GM10248 (cell line): ENCODE measurements at regions not wholly inside any gene's neighbourhood (a gene's known extent, or its start where the extent isn't known, plus 50 kb on each side); places are given as distances from the start of the nearest gene placed in this dataset.

ENCODE experiments used
- CTCF ChIA-PET: fragments of 300-600 bp; sonication (Branson Sonifier 250); formaldehyde crosslinking; extraction: SDS; loops from one replicate; lab custom pipeline; 2021; ENCODE audit warnings: antibody characterized with exemption; lab: Yijun Ruan, JAX
- POLR2A ChIA-PET: fragments of 350-650 bp; sonication (Branson Sonifier 250); formaldehyde crosslinking; extraction: SDS; loops from one replicate; lab custom pipeline; 2020; ENCODE audit warnings: antibody characterized with exemption; lab: Yijun Ruan, JAX
- DNase-seq: peaks from one replicate; pipeline ENCODE4 v3.0.0; 2012; ENCODE audit errors: extremely low spot score
- TF ChIP-seq, protein P1 (sequence below): IDR thresholded peaks from 2 replicates; pipeline ENCODE4 v1.5.1; 2012; ENCODE audit warnings: mild to moderate bottlenecking, low read depth; ENCODE audit errors: extremely low read depth, missing control alignments, control extremely low read depth

DNA sequence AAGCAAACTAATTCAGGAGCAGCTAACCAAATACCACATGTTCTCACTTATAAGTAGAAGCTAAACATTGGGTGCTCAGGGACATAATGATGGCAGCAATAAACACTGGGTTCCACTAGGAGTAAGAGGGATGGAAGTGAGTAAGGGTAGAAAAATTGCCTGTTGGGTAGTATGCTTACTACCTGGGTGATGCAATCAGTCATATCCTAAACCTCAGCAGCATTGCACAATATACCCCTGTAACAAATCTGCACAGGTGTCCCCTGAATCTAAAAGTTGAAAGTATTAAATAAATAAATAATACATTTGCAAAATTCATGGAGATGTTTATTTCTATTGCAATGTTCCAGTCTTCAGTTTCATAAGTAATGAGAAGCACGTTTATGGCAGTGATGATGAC is 409.8 kb upstream of the FOXG1 start:
- TF ChIP-seq, protein P1, sequence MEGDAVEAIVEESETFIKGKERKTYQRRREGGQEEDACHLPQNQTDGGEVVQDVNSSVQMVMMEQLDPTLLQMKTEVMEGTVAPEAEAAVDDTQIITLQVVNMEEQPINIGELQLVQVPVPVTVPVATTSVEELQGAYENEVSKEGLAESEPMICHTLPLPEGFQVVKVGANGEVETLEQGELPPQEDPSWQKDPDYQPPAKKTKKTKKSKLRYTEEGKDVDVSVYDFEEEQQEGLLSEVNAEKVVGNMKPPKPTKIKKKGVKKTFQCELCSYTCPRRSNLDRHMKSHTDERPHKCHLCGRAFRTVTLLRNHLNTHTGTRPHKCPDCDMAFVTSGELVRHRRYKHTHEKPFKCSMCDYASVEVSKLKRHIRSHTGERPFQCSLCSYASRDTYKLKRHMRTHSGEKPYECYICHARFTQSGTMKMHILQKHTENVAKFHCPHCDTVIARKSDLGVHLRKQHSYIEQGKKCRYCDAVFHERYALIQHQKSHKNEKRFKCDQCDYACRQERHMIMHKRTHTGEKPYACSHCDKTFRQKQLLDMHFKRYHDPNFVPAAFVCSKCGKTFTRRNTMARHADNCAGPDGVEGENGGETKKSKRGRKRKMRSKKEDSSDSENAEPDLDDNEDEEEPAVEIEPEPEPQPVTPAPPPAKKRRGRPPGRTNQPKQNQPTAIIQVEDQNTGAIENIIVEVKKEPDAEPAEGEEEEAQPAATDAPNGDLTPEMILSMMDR: no peak
- POLR2A ChIA-PET: no interaction called here
- DNase-seq: no peak
- CTCF ChIA-PET: no interaction called here

DNA sequence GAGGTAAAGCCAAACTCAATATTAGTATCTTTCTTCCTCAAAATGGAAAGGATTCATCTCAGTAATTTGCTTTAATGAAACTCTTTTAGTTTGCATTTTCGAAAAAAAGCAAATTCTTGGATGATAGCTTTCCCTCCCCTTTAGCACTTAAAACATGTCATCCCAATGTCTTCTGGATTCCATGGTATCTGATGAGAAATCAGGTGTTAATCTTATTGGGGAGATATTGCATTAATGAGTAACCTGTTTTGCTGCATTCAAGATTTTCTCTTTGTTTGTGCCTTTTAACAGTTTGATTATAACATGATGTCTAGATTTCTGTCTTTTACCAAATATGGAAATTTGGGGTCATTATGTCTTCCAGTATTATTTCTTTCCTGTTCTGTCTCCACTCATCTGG is 405.1 kb upstream of the FOXG1 start:
- TF ChIP-seq, protein P1: no peak
- CTCF ChIA-PET: no interaction called here
- POLR2A ChIA-PET: no interaction called here
- no peak for DNase-seq

DNA sequence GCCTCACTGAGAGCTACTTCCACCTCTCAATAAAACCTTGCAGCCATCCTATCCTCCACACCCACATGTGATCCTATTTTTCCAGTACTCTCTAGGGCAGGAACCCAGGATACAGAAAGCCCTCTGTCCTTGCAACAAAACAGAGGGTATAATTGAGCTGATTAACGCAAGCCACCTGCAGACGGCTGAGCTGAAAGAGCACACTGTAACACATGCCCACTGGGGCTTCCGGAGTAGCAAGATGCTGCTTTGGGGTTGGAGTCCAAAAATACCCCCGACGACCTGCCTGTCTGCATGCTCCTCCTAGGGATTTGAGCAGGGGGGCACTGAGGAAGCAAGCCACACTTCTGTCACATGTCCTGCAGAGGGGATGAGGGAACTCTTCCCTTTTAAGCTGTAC is 401.1 kb upstream of the FOXG1 start:
- ChIA-PET POLR2A (no interaction called here), CTCF (no interaction called here)
- no peak for DNase-seq
- TF ChIP-seq, protein P1: no peak

DNA sequence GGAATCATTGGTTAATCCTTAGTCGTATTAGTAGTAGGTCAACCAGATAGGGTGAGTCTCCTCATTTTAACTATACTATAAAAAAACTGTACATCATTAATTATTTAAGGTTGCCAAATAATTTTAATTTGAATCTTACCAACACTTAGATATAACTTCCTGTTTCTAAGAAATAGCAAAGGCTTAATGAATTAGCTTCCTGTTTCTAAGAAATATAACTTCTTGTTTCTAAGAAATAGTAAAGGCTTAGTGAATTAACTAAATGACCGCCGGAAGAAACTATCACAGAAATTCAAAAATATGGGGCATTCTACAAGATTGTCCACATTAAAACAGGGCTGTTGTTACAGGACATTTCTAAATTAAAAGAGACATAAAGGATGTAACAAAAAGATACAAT is 392.9 kb upstream of the FOXG1 start:
- no peak for DNase-seq
- CTCF ChIA-PET: no interaction called here

DNA sequence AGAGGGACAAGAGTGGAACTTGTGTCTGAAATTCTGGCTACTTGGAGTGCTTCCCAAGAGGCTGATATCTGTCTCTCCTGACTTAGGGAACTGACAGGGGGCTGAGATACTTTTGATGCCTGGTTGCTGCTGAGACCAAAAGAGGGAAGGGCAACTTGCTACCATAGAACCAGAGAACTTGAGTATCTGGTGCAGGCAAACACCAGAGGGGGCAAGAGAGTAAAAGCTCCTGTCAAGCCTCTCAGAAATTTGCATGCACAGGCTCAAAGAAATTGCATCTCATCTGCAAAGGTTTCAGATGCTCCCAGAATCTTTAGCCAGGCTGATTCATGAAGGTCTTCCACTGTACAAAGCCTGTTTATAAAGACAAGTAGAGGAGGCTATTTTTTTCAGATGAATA is 391.3 kb upstream of the FOXG1 start:
- no peak for DNase-seq
- CTCF ChIA-PET: no interaction called here
- TF ChIP-seq, protein P1: no peak
- POLR2A ChIA-PET: no interaction called here

More for the DNA sequence above, 392.9 kb upstream of the FOXG1 start:
- TF ChIP-seq, protein P1: no peak
- POLR2A ChIA-PET: no interaction called here

DNA sequence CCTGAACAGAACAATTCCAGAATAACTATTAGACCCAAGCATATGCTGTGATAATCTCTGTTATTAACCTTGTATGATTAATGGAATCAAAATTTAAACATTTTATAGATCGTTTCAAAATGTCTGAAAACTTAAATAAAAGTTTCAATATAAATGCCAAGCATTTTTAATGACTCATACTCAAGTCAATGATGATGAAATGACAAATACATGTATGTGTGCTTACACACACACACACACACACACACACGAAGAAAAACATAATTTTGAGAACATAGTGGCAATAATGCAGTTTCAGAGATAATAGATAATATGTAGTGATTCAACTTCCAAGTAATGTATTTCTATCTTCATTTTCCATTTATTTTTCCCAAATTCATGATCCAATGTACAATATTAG is 384.9 kb upstream of the FOXG1 start:
- DNase-seq: no peak
- ChIA-PET POLR2A (no interaction called here), CTCF (no interaction called here)
- TF ChIP-seq, protein P1: no peak

DNA sequence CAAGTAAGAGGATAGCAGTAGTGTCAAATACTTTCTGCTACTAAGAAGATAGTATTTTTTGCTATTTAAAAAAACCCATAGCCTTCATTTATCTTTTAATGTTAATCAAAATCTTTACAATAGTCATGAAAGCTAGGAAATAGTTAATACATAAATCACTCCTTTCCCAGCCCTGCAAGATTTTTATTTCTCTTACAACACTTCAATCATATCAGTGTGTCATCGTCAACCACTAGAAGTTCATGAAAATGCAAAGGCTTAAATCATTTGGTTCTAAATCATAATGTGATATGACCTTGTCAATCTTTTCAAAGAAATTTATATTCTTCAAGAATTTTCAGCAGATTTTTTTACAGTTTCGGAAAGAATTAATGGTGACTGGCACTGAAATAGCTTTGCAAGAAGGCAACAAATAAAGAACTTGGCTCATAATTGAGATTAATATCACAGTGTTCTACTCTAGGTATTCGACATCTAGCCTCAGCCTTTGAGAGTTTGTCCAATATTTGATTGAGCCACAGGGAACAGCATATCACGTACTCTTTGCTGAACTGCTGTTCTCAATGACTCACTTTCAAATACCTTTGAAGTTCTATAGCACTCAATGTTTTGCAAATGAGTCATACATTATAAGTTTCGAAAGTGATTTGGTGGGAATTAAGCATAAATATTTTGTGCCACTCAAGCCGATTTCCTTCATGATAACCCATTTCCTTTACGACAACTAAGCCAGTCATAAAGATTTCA is 384.0 kb upstream of the FOXG1 start:
- DNase-seq: no peak
- CTCF ChIA-PET: no interaction called here
- TF ChIP-seq, protein P1: no peak
- POLR2A ChIA-PET: no interaction called here
